SK-N-SH (cell line): ENCODE measurements at regions not wholly inside any gene's neighbourhood (a gene's known extent, or its start where the extent isn't known, plus 50 kb on each side); places are given as distances from the start of the nearest gene placed in this dataset.

Experiments used
- CTCF ChIP-seq: fragments of 200-600 bp; sonication (generic); IDR thresholded peaks from 2 replicates; pipeline ENCODE4 v1.6.1; 2017; ENCODE audit warnings: antibody characterized with exemption, mild to moderate bottlenecking, moderate library complexity
- EP300 ChIP-seq, 2 experiments: IDR thresholded peaks; 2 replicates each; pipeline versions ENCODE4 v1.4.0 to v1.6.1; 2012; ENCODE audit warnings: borderline replicate concordance in 1 of 2, low read depth in 1 of 2, low read length in 1 of 2
- GABPA ChIP-seq: IDR thresholded peaks from 2 replicates; pipeline ENCODE4 v1.4.0; 2012; ENCODE audit warnings: low read depth, mild to moderate bottlenecking

- TF ChIP-seq EP300 (IDR thresholded peaks at IDR 0.05; ENCODE audit: borderline replicate concordance in 1 of 2, low read depth in 1 of 2, low read length in 1 of 2), result no peak
- no peak for TF ChIP-seq CTCF
- no peak for TF ChIP-seq GABPA
Observed at GRCh38 chr14:76282581-76282980, 93.4 kb upstream of the ESRRB start.
